ENCODE measurements at regions not wholly inside any gene's neighbourhood (a gene's known extent, or its start where the extent isn't known, plus 50 kb on each side); places are given as distances from the start of the nearest gene placed in this dataset.

DNA sequence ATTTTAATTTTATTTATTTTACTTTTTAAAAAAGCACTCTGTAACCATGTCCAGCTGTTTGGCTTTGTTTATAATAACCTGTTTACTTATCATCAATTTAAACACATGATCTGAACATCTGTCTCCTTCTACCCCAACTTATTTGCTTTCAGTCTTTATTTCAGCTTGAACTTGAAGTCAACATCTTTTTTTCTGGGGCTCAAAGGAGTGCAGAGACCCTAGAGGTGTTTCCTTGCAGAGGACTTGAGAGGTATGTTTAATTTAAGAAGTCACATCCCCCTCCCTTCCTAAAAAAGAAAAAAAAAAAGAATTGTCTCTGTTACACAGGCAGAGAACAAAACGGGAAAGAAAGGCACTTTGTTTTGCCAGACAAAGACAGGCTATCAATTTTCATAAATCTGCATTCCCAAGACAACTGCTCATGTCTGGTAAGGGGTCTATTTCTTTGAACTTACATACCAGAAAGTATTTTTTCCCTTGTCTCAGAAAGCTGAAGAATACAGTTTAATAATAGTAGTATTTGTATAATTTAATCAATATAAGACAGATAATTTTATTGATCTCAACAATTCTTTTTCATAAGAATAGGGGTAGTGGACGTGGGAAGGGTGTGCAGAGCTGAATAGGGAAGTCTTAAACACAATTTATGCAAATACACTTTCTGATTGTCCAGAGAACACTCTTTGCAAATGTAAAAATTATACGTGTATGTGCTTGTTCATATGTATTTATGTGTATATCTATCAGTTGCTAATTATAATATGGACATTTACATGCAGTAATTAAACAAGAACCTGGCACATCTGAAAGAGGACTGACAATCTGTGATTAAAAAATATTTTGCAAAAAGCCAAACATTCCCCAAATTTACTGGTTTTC lies 109.7 kb upstream of the PDZRN3 start:
- Histone ChIP-seq H3F3A (ENCODE audit: insufficient read depth, low read length) (no peaks in the 10 kb centered on the region), H3K79me2 (ENCODE audit: insufficient read depth, low read length) (no peaks in the 10 kb centered on the region), H3K36me3 (ENCODE audit: insufficient read depth, low read length) (no peaks in the 10 kb centered on the region), H3K9ac (ENCODE audit: low read length) (no peak overlapping the region), H3K9me2 (ENCODE audit: low read depth, low read length) (no peaks in the 10 kb centered on the region), H3K9me3 (ENCODE audit: low read length) (no peaks in the 10 kb centered on the region), H3K27me3 (ENCODE audit: insufficient read depth, low read length) (no peaks in the 10 kb centered on the region), H3K4me1 (ENCODE audit: insufficient read depth, low read length, severe bottlenecking) (no peaks in the 10 kb centered on the region), H3K4me2 (ENCODE audit: low read length) (no peak overlapping the region), H2AFZ (ENCODE audit: low read length) (no peak overlapping the region), H4K20me1 (ENCODE audit: insufficient read depth, low read length) (no peaks in the 10 kb centered on the region), H3K4me3 (ENCODE audit: low read depth, low read length, poor library complexity, severe bottlenecking) (no peak overlapping the region), H3K27ac (ENCODE audit: low read depth, low read length, poor library complexity, severe bottlenecking) (no peak overlapping the region)
- TF ChIP-seq, protein P1, sequence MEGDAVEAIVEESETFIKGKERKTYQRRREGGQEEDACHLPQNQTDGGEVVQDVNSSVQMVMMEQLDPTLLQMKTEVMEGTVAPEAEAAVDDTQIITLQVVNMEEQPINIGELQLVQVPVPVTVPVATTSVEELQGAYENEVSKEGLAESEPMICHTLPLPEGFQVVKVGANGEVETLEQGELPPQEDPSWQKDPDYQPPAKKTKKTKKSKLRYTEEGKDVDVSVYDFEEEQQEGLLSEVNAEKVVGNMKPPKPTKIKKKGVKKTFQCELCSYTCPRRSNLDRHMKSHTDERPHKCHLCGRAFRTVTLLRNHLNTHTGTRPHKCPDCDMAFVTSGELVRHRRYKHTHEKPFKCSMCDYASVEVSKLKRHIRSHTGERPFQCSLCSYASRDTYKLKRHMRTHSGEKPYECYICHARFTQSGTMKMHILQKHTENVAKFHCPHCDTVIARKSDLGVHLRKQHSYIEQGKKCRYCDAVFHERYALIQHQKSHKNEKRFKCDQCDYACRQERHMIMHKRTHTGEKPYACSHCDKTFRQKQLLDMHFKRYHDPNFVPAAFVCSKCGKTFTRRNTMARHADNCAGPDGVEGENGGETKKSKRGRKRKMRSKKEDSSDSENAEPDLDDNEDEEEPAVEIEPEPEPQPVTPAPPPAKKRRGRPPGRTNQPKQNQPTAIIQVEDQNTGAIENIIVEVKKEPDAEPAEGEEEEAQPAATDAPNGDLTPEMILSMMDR (IDR thresholded peaks at IDR 0.05; ENCODE audit: low read length) = no peak
- no peak for TF ChIP-seq EZH2 (IDR thresholded peaks at IDR 0.05; ENCODE audit: borderline replicate concordance, low read length)

DNA sequence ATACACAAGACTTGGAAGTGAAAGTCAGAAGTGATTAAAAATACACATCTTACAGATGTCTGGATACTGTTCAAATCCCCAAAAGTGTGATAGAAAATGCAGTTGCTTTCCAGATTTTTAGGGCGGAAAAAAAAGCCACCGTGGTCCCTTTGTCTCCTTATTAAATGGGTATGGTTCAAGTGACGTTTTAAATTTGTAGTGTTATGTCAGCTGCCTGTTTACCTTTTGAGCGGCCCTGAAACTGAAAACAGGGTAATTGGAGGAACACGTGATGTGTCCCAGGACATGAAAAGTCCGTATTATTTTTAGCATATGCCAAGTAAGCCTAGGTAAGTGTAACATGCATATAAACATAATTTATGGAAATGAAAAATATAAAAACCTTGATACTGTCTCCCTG lies 109.0 kb upstream of the PDZRN3 start:
- Histone ChIP-seq H3K27ac (ENCODE audit: low read depth, low read length, poor library complexity, severe bottlenecking) (no peak overlapping the region), H2AFZ (ENCODE audit: low read length) (no peak overlapping the region)

DNA sequence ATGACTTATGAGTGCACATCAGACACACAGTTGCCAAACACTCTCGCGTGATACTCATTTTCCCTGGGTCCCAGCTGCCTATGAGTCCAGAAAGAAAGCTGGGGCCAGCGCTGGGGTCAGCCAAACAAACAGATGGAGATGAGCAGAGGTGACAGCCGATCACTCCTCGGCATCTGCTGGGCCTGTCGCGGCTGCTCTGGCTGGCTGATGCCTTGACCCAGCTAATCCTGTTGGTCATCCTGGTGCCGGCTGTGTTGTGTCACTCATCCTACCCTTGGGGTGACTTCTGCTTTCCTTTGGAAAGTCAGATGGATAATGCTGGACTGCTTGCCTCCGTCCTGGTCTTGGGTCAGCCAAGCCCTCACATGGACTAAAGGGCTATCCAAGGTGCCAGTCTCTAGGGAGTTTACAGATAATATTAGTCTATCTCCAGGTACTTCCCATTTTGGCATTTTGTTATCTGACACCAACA lies 105.3 kb upstream of the PDZRN3 start:
- Histone ChIP-seq H3K9me2 (ENCODE audit: low read depth, low read length) (no peaks in the 10 kb centered on the region), H3K9me3 (ENCODE audit: low read length) (no peaks in the 10 kb centered on the region), H2AFZ (ENCODE audit: low read length) (no peak overlapping the region), H3K4me3 (ENCODE audit: low read depth, low read length, poor library complexity, severe bottlenecking) (no peak overlapping the region), H3K4me2 (ENCODE audit: low read length) (no peak overlapping the region), H3K36me3 (ENCODE audit: insufficient read depth, low read length) (no peaks in the 10 kb centered on the region), H3K79me2 (ENCODE audit: insufficient read depth, low read length) (no peaks in the 10 kb centered on the region), H3K27me3 (ENCODE audit: insufficient read depth, low read length) (no peaks in the 10 kb centered on the region), H3K9ac (ENCODE audit: low read length) (no peak overlapping the region), H3F3A (ENCODE audit: insufficient read depth, low read length) (no peaks in the 10 kb centered on the region), H3K27ac (ENCODE audit: low read depth, low read length, poor library complexity, severe bottlenecking) (no peak overlapping the region), H3K4me1 (ENCODE audit: insufficient read depth, low read length, severe bottlenecking) (no peaks in the 10 kb centered on the region), H4K20me1 (ENCODE audit: insufficient read depth, low read length) (no peaks in the 10 kb centered on the region)
- TF ChIP-seq EZH2 (IDR thresholded peaks at IDR 0.05; ENCODE audit: borderline replicate concordance, low read length) = no peak
- TF ChIP-seq, protein P1 (IDR thresholded peaks at IDR 0.05; ENCODE audit: low read length) = no peak

More for the DNA sequence above, 109.0 kb upstream of the PDZRN3 start:
- no peaks in the 10 kb centered on the region for H3K9me2 ChIP-seq (ENCODE audit: low read depth, low read length)
- no peak overlapping the region for H3K4me2 ChIP-seq (ENCODE audit: low read length)
- H3K36me3 ChIP-seq (ENCODE audit: insufficient read depth, low read length) = no peaks in the 10 kb centered on the region
- H3F3A ChIP-seq (ENCODE audit: insufficient read depth, low read length) = no peaks in the 10 kb centered on the region
- H3K79me2 ChIP-seq (ENCODE audit: insufficient read depth, low read length) = no peaks in the 10 kb centered on the region
- H4K20me1 ChIP-seq (ENCODE audit: insufficient read depth, low read length) = no peaks in the 10 kb centered on the region
- no peaks in the 10 kb centered on the region for H3K27me3 ChIP-seq (ENCODE audit: insufficient read depth, low read length)
- H3K4me1 ChIP-seq (ENCODE audit: insufficient read depth, low read length, severe bottlenecking) = no peaks in the 10 kb centered on the region
- no peaks in the 10 kb centered on the region for H3K9me3 ChIP-seq (ENCODE audit: low read length)
- no peak overlapping the region for H3K4me3 ChIP-seq (ENCODE audit: low read depth, low read length, poor library complexity, severe bottlenecking)
- no peak overlapping the region for H3K9ac ChIP-seq (ENCODE audit: low read length)
- TF ChIP-seq EZH2 (IDR thresholded peaks at IDR 0.05; ENCODE audit: borderline replicate concordance, low read length) = no peak
- TF ChIP-seq, protein P1 (IDR thresholded peaks at IDR 0.05; ENCODE audit: low read length) = no peak
